UCSD-AML1 (cell line): ENCODE measurements at regions not wholly inside any gene's neighbourhood (a gene's known extent, or its start where the extent isn't known, plus 50 kb on each side); places are given as distances from the start of the nearest gene placed in this dataset.

ENCODE experiments used
- DNase-seq: peaks from one replicate; lab custom pipeline; 2025; ENCODE audit not compliant: unreplicated experiment; lab: John Stamatoyannopoulos, UW

DNA sequence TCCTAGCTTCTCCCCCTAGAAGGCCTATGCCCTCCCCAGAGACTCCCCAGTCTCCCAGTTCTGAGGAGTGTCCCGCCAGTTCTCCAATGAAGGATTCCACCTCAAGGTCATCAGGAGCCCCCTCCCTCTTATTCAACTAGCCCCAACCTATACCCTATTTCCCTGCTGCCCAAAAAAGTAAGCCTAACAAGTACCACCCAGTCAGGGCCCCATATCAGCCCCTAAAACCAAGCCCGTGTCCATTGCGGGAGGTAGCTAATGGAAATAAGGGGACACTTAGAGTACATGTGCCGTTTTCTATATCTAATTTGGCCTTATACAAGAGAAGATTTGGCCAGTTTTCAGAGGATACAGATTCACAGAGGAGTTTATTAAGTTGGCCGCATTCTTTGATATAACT is 416.2 kb downstream of the MATN1 start:
- DNase-seq = no peak

DNA sequence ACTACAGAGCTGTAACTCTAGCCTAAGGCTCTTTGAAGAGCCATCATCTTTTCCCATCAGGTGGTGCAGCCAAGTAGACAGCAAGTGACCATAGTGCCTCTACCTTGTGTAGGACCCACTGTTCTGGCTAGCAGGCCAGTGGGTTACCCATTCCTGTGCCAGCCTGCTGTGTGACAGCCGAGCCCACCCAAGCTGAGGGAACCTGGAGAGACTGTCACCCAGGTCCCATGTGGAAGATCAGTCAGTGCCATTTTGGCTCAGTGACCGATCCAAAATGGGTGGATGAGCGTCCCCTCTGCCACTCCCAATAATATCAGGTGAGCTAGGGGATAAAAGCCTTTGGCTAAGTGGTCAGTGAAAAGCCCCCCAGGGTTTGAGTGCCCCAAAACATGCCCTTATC is 417.9 kb downstream of the MATN1 start:
- no peak for DNase-seq

GRCh38 chr1:30305061-30305460 is 418.3 kb downstream of the MATN1 start:
- no peak for DNase-seq

GRCh38 chr1:30304080-30304479 is 419.3 kb downstream of the MATN1 start:
- DNase-seq = no peak

GRCh38 chr1:30303387-30303786 is 420.0 kb downstream of the MATN1 start:
- no peak for DNase-seq

- no peak for DNase-seq
Measured at GRCh38 chr1:30302858-30303257, 420.5 kb downstream of the MATN1 start.

- no peak for DNase-seq
Measured at GRCh38 chr1:30300669-30301068, 422.7 kb downstream of the MATN1 start.

- DNase-seq = no peak
Measured at GRCh38 chr1:30299393-30299792, 424.0 kb downstream of the MATN1 start.

DNA sequence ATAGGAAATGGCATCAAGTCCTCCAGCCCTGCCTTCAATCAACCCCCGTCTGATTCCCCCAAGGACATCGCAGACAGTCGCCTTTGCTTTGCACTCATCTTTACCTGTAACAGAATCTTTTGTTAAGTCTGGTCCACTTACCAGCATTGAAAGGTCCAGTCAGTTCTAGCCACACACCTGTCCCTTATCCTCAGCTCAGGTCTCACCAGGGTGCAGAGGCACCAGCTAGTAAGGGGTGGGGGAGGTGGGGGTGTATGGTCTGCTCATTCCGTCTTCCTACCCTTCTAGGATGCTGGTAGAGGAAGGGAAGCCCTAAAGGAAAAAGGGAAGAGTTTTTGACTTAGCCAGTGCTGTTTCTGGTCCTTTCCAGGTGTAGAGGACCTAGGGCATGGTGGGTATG is 427.7 kb downstream of the MATN1 start:
- DNase-seq = no peak

GRCh38 chr1:30295266-30295665 is 428.1 kb downstream of the MATN1 start:
- DNase-seq = no peak

- DNase-seq = no peak
Measured at GRCh38 chr1:30294508-30294907, 428.9 kb downstream of the MATN1 start.

DNA sequence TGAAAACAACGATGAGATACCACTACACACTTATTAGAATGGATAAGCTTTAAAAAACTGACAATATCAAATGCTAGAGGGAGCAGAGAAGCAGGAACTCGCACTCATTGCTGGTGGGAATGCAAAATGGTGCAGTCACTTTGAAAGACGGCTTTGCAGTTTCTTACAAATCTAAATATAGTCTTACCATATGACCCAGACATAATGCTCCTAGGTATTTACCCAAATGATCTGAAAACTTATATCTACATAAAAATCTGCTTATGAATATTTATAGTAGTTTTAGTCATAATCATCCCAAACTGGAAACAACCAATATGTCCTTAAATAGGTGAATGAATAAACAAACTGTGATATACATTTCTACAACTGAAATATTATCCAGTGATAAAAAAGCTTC is 430.9 kb downstream of the MATN1 start:
- DNase-seq = no peak

- no peak for DNase-seq
Measured at GRCh38 chr1:30291526-30291925, 431.9 kb downstream of the MATN1 start.

- DNase-seq = no peak
Measured at GRCh38 chr1:30290581-30290980, 432.8 kb downstream of the MATN1 start.

- no peak for DNase-seq
Measured at GRCh38 chr1:30287976-30288375, 435.4 kb downstream of the MATN1 start.

GRCh38 chr1:30286988-30287839 is 436.2 kb downstream of the MATN1 start:
- no peak for DNase-seq

GRCh38 chr1:30286241-30286987 is 437.0 kb downstream of the MATN1 start:
- DNase-seq = no peak

- no peak for DNase-seq
Measured at GRCh38 chr1:30285501-30285932, 437.9 kb downstream of the MATN1 start.

DNA sequence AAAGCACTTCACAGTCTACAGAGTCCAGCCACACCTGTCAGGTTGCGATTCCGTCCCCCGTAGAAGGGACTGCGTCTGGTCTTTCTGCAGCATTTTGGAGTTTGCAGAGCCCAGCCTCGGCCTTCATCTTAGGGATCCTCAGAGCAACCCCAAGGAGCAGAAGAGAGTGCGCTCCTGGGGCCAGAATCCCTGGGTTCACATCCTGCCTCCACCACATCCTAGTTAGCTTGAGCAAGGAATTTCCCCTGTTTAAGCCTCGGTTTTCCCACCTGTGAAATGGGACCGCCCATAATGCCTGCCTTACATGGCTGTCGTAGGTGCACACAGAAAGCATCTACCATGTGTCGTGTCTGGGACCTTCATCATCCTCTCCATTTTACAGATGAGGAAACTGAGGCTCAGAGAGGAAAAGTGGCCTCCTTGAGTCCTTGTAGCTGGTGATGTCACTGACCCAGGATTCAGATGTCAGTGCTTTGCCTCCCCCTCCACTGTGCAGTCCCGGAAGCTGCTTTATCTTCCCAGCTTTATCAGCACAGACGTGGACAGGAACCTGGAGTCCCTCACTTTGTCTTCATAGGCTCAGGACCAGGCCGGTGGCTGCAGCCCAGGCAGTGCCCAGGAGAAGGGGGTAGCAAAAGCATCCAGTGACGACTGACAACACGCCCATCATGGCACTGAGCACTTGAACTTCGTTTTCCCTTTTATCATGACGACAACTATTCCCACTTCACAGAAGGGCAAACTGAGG is 438.5 kb downstream of the MATN1 start:
- DNase-seq = no peak

DNA sequence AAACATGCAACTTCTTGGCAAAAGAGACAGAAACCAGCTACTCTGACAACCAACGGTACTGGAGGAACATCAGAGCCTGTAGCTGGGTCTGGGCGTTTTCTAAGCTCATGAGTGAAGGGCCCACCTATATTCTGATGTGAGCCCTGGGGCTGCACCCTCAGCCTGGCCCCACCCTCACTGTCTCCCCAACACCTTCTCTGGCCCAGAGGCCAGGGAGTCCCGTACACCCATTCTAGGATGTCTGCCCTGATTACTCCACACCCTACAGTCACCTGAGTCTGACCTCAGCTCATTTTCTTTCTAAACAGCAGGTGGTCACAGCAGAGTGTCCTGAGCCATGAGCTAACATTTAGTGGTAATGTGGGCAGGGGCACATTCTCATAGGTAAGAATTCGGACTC is 439.2 kb downstream of the MATN1 start:
- DNase-seq = no peak

DNA sequence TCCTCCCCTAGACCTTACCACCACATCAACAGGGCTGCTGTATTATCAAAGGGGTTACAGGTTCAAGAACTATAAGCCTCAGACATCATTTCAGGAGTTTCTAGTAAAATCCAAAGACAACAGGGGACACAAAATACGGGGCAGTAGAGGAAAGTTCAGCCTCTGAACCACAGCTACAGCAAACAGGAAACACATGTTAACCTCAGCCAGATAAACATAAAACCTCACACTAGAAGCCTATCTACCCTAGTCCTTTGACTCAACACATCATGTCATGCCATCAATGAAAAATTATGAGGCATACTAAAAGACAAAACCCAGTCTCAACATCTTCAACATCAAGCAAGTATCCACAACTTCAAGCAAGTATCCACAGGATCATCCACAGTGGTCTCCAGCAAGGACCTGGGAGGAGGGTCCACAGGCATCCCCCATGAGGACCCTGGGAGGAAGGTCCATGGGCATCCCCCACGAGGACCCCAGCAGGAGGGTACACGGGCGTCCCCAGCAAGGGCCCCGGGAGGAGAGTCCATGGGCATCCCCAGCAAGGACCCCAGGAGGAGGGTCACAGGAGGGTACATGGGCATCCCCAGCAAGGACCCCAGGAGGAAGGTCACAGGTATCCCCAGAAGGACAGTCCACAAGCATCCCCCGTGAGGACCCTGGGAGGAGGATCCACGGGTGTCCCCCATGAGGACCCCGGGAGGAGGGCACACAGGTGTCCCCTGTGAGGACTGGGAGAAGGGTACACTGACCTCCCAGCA is 440.0 kb downstream of the MATN1 start:
- DNase-seq = no peak
